ENCODE measurements at regions not wholly inside any gene's neighbourhood (a gene's known extent, or its start where the extent isn't known, plus 50 kb on each side); places are given as distances from the start of the nearest gene placed in this dataset.

- DNase-seq = no peak
Observed at GRCh38 chr2:12127638-12128037, 381.2 kb downstream of the LPIN1 start.

DNA sequence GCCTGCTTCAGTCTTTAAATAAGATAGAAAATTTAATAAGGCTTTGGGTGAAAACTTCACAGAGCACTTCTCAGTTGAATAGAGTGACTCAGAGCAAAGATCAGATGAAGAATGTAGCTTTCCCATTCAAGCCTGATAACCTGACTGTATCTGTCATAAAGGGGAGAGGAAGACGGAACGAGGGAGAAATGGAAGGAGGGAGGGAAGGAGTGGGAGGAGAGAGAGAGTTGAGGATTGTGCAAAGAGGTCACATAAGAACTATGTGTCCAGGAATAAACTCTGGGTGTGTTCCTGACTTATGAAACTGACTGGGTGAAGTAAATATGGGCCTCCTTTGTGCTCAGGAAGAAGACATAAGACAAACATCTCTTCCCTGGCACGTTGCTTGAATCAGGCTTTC lies 385.5 kb downstream of the LPIN1 start:
- no peak for DNase-seq

DNA sequence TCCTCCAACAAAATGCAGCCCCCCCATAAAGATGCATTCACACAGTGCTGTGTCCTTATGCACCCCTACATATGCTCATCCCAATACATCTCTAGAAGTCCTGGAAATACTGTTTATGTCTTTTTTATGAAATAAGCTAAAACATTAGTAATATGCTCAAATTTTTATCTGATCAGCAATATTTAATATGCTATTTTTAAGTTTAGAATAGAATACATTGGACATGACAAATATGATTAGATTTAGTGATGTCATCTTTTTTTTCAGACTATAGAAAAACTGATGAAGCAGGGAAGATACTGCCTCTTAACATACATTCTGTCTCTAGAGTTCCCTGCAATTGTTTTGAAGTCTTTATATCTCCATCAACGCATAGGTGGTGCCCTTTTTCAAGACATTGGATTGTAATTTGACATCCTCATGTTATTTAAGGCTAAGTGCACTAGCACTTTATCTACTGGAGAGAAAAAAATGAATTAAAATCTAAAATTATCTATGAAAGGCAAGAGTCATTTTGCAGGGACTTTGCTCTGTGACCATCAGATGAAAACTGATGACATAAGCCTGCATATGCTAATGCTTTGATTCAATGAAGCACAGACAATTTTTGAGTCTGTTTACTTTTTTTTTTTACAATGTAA lies 395.3 kb downstream of the LPIN1 start:
- DNase-seq = no peak

- DNase-seq = no peak
Observed at GRCh38 chr2:12151716-12152115, 405.3 kb downstream of the LPIN1 start.

DNA sequence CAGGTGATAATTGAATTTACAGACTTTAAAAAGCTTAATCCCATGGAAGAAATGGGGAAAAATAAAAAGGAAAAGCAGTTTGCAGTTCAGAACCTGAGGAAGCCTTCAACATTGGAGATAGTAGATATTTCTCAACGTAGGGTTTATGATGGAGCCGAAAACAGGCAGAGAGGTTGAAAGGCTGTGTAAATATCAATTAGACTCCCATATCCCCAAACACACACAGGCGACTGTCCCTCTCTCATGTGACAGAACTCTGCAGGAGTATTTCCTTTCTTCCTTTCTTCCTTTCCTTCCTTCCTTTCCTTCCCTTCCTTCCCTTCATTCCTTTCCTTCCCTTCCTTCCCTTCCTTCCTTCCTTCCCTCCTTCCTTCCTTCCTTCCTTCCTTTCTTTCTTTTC lies 406.5 kb downstream of the LPIN1 start:
- DNase-seq = no peak

DNA sequence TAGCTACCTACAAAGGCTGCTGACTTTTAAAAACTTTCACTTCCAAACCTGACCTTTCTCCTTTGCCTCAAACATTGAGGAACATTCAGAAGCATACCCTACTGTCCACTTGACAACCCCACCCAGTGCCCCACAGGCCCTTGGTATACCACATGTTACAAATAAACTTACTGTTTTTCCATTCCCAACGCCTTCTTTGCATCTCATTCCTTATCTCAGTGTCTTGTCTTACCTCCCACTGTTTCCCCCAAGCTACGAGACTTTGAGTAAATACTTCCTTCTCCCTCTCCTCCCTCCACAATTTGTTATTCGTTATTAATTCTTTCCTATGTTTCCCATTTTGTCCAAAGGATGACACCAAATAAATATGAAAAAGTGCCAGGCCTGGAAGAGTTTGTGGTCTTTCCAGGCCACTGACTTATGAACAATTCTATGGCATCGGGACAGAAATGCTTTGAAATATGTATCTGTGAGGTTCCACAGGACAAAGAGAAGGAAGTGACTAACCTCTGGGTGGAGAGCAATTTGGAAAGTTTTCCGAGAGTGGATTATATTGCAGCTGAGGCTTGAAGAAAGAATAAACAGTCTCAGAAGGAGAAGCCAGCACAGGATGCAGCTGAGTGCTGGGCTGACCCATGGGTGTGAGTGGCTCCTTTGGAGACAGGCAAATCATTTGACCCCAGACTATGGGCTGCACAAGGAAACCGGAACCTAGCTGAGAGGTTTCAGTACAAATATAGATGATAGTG lies 409.0 kb downstream of the LPIN1 start:
- no peak for DNase-seq

GRCh38 chr2:12156349-12156748 lies 409.9 kb downstream of the LPIN1 start:
- no peak for DNase-seq

DNA sequence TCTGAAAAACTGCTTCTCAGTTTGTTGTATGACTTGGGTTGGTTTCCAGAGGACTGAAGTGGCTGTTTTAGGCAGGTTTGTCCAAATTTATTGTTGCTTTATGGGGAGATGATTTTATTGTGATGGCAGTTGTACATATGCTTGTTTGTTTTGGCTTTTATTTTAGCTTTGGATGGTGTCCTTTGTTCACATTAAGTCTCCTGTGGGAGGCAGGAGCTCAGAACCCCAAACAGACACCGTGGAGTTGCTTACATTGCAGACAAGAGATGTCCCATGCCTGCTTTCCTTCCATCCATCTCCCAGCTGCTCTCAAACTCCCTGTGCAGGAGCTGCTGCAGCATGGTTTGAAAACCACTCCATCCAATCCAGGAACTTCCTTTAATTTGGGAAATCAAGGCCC lies 414.7 kb downstream of the LPIN1 start:
- DNase-seq = no peak

DNA sequence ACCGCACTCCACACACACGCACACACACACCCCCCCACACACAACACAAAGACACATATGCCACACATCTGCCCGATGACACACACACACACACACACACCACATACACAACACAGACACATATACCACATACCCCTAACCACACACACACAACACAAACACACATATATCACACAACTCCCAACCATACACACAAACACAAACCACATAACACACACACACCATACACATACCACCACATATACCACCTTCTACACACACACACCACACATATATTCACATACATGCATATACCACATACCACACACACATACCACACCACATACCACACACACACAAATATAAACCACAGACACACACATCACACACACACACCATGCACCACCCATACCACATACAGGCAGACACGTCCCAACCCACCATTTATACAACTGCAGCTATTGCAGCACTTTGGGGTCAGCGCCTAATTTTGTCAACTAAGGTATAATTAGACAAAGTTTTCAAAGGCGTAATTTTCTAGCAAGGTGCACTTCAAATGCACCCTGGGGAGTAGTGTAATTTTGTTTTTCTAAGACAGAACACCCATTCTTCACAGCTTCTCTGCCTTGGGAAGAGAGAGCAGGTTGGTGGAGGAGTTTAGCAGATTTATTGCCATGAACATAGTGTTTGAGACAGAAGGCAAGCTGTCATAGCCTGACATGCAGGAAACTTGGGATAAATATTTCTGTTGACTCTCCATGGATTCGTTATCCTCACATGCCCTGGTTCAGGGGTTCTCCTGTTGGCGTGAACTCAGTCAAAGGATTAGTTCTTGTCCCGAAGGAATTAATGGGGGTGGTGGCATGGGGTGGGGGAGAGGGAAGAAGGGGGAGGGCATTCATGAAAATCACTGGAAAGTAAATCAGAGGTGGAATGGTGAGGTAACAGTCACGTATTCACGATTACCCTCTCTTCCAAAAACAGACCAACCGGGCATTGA lies 416.1 kb downstream of the LPIN1 start:
- no peak for DNase-seq

- DNase-seq = no peak
Observed at GRCh38 chr2:12163866-12164265, 417.4 kb downstream of the LPIN1 start.

GRCh38 chr2:12164689-12165088 lies 418.3 kb downstream of the LPIN1 start:
- no peak for DNase-seq

- no peak for DNase-seq
Observed at GRCh38 chr2:12167525-12168317, 421.3 kb downstream of the LPIN1 start.

DNA sequence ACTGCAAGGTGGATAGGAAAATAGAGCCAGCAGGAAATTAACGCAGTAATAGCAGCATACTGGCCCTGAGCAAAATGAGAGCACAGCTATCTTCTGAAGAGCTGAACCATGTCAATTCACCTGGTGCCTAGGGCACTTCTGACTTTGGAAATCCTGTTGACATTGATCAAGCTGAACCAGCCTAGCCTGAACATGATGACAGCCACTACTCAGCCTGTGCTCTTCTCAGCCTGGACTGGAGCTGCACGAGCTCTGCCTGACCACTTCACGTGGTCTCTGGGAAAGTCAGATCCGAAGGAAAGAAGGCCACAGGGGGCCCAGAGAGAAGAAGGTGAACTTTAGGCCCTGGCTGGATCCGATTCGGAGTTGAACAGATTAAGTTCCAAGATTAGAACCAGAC lies 421.9 kb downstream of the LPIN1 start:
- no peak for DNase-seq

DNA sequence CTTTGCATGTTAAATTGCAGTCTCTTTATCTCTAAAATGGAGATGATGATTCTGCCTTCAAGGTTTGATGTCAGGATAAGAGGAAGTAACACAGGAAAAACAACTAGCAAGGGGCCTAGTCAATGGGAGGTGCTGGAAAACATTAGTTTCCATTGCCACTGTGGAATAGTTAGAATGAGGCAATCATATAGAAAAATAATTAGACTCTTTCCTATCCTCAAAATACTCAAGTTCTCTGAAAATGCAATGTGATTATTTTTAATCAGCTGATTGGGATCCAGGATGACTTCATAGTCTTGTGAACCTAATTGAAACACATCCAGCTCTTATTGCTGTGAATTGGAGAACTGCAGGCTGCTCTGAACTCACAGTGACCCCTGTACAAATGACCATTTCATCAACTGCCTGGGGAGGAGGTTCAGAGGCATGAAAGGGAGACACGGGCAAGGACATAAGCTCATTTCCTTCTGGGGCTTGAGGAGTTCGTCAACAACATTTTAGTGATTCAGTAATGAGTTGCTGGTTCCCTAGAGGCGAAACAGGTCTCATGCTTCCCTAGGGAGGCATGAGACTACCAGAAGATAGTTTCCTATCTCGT lies 422.5 kb downstream of the LPIN1 start:
- DNase-seq = no peak

DNA sequence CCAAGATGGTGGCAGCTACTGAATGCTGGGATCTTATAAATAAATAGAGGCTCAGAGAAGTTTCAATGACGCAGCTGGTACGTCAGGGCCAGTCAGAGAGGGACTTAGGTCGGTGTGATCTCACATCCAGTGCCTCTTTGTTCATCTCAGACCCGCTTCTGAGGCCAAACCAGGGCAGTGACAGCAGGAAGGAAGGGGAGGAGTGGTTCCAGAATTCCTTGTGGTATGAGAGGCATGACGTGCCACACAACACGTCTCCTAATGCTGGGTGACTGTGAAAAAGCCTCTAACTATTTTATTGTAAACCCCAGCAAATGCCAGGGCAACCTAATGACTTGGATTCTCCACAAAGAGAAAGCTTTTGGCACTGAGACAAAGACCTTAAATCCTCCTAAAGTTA lies 423.3 kb downstream of the LPIN1 start:
- DNase-seq = no peak

GRCh38 chr2:12170121-12170520 lies 423.7 kb downstream of the LPIN1 start:
- DNase-seq = no peak

- DNase-seq = no peak
Observed at GRCh38 chr2:12173271-12173942, 427.0 kb downstream of the LPIN1 start.

DNA sequence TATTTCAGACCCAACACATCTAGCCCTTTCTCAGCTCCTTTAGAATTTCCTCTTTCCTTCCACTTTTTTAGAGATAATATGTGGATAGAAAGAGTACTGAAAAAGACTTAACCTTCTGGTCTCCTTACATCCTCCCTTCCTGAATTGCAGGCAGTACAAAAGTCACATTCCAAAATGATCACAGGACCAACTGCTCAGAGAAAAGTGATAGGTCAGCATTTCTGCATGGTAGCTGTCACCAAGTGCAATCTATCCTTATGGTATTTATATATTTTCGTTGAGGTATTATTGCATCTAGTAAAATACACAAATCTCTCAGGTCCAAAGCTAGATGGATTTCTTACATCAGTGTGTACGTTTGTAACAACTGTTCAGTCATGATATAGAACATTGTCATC lies 427.5 kb downstream of the LPIN1 start:
- DNase-seq = no peak

DNA sequence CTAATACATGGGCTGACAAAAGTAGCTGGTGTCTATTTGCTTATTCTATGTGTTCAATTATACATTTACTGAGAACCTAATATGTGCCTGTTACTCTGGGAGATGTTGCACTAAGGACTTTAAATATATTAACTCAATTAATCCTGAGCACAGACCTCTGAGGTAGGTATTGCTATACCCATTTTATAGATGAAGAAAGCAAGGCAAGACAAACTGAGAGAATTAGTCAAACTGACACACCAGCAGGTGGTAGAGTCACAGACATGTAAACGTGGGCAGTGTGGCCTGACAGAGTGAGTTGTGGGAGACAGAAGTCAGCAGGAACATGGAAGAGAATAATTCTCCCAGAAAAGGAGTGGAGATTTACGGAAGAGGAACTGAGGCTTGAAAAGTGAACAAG lies 428.9 kb downstream of the LPIN1 start:
- DNase-seq = no peak

GRCh38 chr2:12176623-12177454 lies 430.4 kb downstream of the LPIN1 start:
- no peak for DNase-seq

All from NCI-H774 (cell line).